Peyer's patch (tissue), 4 donors: ENCODE measurements at regions not wholly inside any gene's neighbourhood (a gene's known extent, or its start where the extent isn't known, plus 50 kb on each side); places are given as distances from the start of the nearest gene placed in this dataset.

ENCODE experiments used
- CTCF ChIP-seq, 6 experiments: fragments of 450-650 bp in 4 of 6; fragments of 200-600 bp in 2 of 6; sonication (generic) in 1 of 6; IDR thresholded peaks; one replicate each; pipeline ENCODE4 v1.5.1; 2017 to 2019; ENCODE audit warnings: antibody characterized with exemption in 6 of 6, mild to moderate bottlenecking in 3 of 6, moderate library complexity in 1 of 6
- POLR2A ChIP-seq, 2 donors: fragments of 450-650 bp; IDR thresholded peaks; one replicate each; pipeline ENCODE4 v1.5.1; 2017; ENCODE audit warnings: antibody characterized with exemption in 2 of 2, mild to moderate bottlenecking in 2 of 2, moderate library complexity in 2 of 2

DNA sequence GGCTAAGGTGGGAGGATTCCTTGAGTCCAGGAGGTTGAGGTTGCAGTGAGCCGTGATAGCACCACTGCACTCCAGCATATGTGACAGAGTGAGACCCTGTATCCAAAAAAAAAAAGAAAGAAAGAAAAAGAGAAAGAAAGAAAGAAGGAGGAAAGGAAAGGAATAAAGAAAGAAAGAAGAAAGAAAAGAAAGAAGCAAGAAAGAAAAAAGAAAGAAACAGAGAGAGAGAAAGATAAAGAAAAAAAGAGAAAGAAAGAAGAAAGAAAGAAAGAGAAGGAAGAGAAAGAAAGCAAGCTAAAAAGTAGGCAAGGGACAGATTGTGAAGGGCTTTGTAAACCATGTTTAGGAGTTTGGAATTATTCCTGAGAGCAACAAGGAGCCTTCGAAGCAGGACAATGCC, 80.1 kb downstream of the MAB21L3 start:
- TF ChIP-seq CTCF (IDR thresholded peaks at IDR 0.05) (no peak), POLR2A (IDR thresholded peaks at IDR 0.05) (no peak)
